KMS-11 (cell line): ENCODE measurements at regions not wholly inside any gene's neighbourhood (a gene's known extent, or its start where the extent isn't known, plus 50 kb on each side); places are given as distances from the start of the nearest gene placed in this dataset.

Source experiments
- H2AFZ ChIP-seq: fragments of 200-600 bp; sonication (generic); 2 replicates; pipeline ENCODE4 v1.6.1; 2016; ENCODE audit warnings: antibody characterized with exemption, mixed run types, low read depth
- H3K27ac ChIP-seq: fragments of 200-600 bp; sonication (generic); 2 replicates; pipeline ENCODE4 v1.6.1; 2016; ENCODE audit warnings: mild to moderate bottlenecking, mixed run types
- H3K27me3 ChIP-seq: fragments of 200-600 bp; sonication (generic); 2 replicates; pipeline ENCODE4 v1.6.1; 2017; ENCODE audit warnings: mild to moderate bottlenecking, low read depth, mixed run types, moderate library complexity; ENCODE audit not compliant: insufficient read depth
- H3K36me3 ChIP-seq: fragments of 200-600 bp; sonication (generic); 2 replicates; pipeline ENCODE4 v1.6.1; 2017; ENCODE audit warnings: mild to moderate bottlenecking, mixed run types; ENCODE audit not compliant: insufficient read depth
- H3K4me1 ChIP-seq: fragments of 200-600 bp; sonication (generic); 2 replicates; pipeline ENCODE4 v1.6.1; 2016; ENCODE audit warnings: mild to moderate bottlenecking, low read depth, mixed run types; ENCODE audit not compliant: poor library complexity, severe bottlenecking
- H3K4me2 ChIP-seq: fragments of 200-600 bp; sonication (generic); 2 replicates; pipeline ENCODE4 v1.7.0; 2016; ENCODE audit warnings: mild to moderate bottlenecking, mixed run types
- H3K4me3 ChIP-seq: fragments of 200-600 bp; sonication (generic); IDR thresholded peaks from 2 replicates; pipeline ENCODE4 v1.6.1; 2017; ENCODE audit warnings: low read depth, low read length, mixed read lengths; ENCODE audit not compliant: insufficient read depth
- H3K79me2 ChIP-seq: fragments of 200-600 bp; sonication (generic); 2 replicates; pipeline ENCODE4 v1.6.1; 2016; ENCODE audit warnings: low read depth, mixed run types; ENCODE audit not compliant: insufficient read depth
- H3K9ac ChIP-seq: fragments of 200-600 bp; sonication (generic); 2 replicates; pipeline ENCODE4 v1.6.1; 2016; ENCODE audit warnings: mild to moderate bottlenecking, mixed run types
- H4K20me1 ChIP-seq: fragments of 200-600 bp; sonication (generic); 2 replicates; pipeline ENCODE4 v1.6.1; 2016; ENCODE audit warnings: mild to moderate bottlenecking, mixed run types; ENCODE audit not compliant: insufficient read depth
- TF ChIP-seq, protein P1 (sequence below): fragments of 200-600 bp; sonication (generic); conservative IDR thresholded peaks from 2 replicates; pipeline ENCODE4 v1.6.1; 2017; ENCODE audit warnings: low read depth, mild to moderate bottlenecking, antibody characterized with exemption, low read length, moderate library complexity, mixed read lengths

- TF ChIP-seq, protein P1, sequence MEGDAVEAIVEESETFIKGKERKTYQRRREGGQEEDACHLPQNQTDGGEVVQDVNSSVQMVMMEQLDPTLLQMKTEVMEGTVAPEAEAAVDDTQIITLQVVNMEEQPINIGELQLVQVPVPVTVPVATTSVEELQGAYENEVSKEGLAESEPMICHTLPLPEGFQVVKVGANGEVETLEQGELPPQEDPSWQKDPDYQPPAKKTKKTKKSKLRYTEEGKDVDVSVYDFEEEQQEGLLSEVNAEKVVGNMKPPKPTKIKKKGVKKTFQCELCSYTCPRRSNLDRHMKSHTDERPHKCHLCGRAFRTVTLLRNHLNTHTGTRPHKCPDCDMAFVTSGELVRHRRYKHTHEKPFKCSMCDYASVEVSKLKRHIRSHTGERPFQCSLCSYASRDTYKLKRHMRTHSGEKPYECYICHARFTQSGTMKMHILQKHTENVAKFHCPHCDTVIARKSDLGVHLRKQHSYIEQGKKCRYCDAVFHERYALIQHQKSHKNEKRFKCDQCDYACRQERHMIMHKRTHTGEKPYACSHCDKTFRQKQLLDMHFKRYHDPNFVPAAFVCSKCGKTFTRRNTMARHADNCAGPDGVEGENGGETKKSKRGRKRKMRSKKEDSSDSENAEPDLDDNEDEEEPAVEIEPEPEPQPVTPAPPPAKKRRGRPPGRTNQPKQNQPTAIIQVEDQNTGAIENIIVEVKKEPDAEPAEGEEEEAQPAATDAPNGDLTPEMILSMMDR: no peak
- Histone ChIP-seq H3K27me3 (no peaks in the 10 kb centered on the region), H3K79me2 (no peaks in the 10 kb centered on the region), H3K4me3 (no peak overlapping the region), H3K4me2 (no peak overlapping the region), H3K36me3 (no peaks in the 10 kb centered on the region), H3K9ac (no peak overlapping the region), H3K4me1 (no peaks in the 10 kb centered on the region), H4K20me1 (no peaks in the 10 kb centered on the region), H3K27ac (no peak overlapping the region), H2AFZ (no peak overlapping the region)
Observed at GRCh38 chr3:30309961-30310954, 296.1 kb upstream of the TGFBR2 start.

DNA sequence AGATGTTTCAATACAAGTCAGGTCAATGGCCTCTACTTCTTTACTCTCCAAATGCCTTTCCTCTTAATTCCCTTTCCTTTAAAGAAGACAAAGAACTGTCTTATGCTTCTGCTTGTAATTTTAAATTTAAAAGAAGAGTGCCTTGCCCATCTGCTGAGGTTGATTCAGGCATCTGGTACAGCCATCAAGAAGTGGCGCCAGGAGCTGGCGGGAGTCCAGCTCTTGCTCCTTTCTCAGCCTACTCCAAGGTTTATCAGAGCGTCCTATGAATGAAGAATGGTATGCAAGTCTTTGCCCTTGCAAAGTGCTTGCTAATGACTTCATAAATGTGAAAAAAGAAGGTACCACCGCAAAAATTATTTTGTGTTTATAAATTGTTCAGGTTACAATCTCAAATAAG lies 294.6 kb upstream of the TGFBR2 start:
- Histone ChIP-seq H3K27ac (no peak overlapping the region), H3K9ac (no peak overlapping the region), H3K4me3 (no peak overlapping the region), H2AFZ (no peak overlapping the region), H3K79me2 (no peaks in the 10 kb centered on the region), H3K4me1 (no peaks in the 10 kb centered on the region), H3K27me3 (no peaks in the 10 kb centered on the region), H4K20me1 (no peaks in the 10 kb centered on the region), H3K36me3 (no peaks in the 10 kb centered on the region), H3K4me2 (no peak overlapping the region)
- TF ChIP-seq, protein P1: no peak

DNA sequence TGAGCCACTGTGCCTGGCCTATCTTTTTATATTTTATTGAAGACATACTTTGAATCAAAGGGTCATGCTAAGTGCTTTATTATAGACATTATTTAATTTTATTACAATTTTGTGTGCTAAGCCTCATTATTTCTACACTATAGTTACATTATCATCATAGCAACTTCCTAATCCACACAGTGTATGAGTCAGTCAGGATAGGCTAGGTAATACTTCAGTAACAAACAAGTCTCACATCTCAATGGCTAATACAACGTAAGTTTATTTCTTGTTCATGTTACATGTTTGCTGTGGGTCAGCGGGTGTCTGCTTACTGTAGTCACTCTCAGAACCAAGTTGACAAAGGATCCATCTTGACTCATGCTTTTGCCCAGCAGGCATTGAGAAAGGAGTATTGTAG lies 292.6 kb upstream of the TGFBR2 start:
- Histone ChIP-seq H3K27ac (no peak overlapping the region), H3K4me2 (no peak overlapping the region), H4K20me1 (no peaks in the 10 kb centered on the region), H3K4me3 (no peak overlapping the region), H3K9ac (no peak overlapping the region), H3K27me3 (no peaks in the 10 kb centered on the region), H3K36me3 (no peaks in the 10 kb centered on the region), H2AFZ (no peak overlapping the region), H3K79me2 (no peaks in the 10 kb centered on the region), H3K4me1 (no peaks in the 10 kb centered on the region)
- TF ChIP-seq, protein P1: no peak

- Histone ChIP-seq H3K4me3 (no peak overlapping the region), H4K20me1 (no peaks in the 10 kb centered on the region), H3K27me3 (no peaks in the 10 kb centered on the region), H3K79me2 (no peaks in the 10 kb centered on the region), H3K9ac (no peak overlapping the region), H2AFZ (no peak overlapping the region), H3K36me3 (no peaks in the 10 kb centered on the region), H3K4me2 (no peak overlapping the region), H3K4me1 (no peaks in the 10 kb centered on the region), H3K27ac (no peak overlapping the region)
- TF ChIP-seq, protein P1: no peak
Observed at GRCh38 chr3:30314757-30315325, 291.6 kb upstream of the TGFBR2 start.
